Skeletal muscle cell (primary cell): ENCODE measurements at regions not wholly inside any gene's neighbourhood (a gene's known extent, or its start where the extent isn't known, plus 50 kb on each side); places are given as distances from the start of the nearest gene placed in this dataset.
A peak's percentile ranks its signal among the peaks of the same experiment; 100 is the strongest.
"Not testable (repeated sequence)": the region's sequence is repeated elsewhere in the genome, so short reads cannot be mapped to it uniquely, and the experiment has no call there.

Experiments
- DNase-seq: peaks from one replicate; pipeline ENCODE4 v3.0.0-alpha.2; 2010; ENCODE audit warnings: low read depth
- H3K4me3 ChIP-seq: 2 replicates; pipeline ENCODE4 v1.5.1; 2011; ENCODE audit warnings: low read depth, mild to moderate bottlenecking, control low read depth, low read length, moderate library complexity

- H3K4me3 ChIP-seq: no peak overlapping the region
- DNase-seq: no peak
These were observed 246.7 kb upstream of the ARSJ start for GRCh38 chr4:114226179-114226578.

GRCh38 chr4:114226968-114227760 lies 247.7 kb upstream of the ARSJ start:
- H3K4me3 ChIP-seq: no peak overlapping the region
- DNase-seq: no peak

DNA sequence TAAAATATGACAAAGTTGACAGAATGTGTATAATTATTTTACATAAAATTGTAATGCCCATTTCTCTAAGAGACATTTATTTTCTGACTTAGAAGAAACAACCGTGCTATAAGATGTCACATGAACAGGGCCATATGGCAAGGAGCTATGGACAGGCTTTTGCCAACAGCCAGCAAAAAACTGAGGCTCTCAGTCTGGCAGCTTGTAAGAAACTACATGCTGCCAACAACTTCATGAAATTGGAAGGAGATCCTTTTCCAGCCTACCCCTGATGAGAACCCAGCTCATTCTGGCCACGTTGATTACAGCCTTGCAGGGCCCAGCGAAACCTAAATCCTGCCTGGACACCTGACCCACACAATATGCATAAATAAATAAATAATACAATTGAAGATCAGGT lies 250.3 kb upstream of the ARSJ start:
- DNase-seq: no peak
- H3K4me3 ChIP-seq: no peak overlapping the region

- no peak for DNase-seq
- no peak overlapping the region for H3K4me3 ChIP-seq
These were observed 256.8 kb upstream of the ARSJ start for GRCh38 chr4:114236171-114236769.

GRCh38 chr4:114237997-114238396 lies 258.6 kb upstream of the ARSJ start:
- no peak overlapping the region for H3K4me3 ChIP-seq
- no peak for DNase-seq

- H3K4me3 ChIP-seq: no peak overlapping the region
- DNase-seq: no peak
These were observed 270.1 kb upstream of the ARSJ start for GRCh38 chr4:114249561-114249960.

GRCh38 chr4:114249976-114250375 lies 270.5 kb upstream of the ARSJ start:
- no peak for DNase-seq
- H3K4me3 ChIP-seq: no peak overlapping the region

- DNase-seq: no peak
- no peak overlapping the region for H3K4me3 ChIP-seq
These were observed 271.0 kb upstream of the ARSJ start for GRCh38 chr4:114250439-114250891.

DNA sequence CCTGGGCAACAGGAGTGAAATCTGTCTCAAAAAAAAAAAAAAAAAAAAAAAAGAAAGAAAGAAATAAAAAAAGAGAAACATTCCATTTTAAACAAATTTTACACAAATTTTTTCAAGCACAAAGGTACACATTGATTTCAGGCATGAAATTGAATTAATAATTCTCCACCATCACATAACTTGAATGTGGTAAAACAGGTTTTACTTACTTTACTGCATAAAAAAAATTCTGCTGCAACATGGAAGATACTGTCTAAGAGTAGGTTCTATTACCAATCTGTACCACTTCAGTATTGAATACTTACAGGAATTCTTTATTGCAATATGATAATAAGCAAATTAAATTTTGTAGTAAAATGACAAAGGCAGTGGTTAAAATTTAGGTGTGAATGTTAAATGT lies 271.6 kb upstream of the ARSJ start:
- DNase-seq: no peak
- H3K4me3 ChIP-seq: no peak overlapping the region

DNA sequence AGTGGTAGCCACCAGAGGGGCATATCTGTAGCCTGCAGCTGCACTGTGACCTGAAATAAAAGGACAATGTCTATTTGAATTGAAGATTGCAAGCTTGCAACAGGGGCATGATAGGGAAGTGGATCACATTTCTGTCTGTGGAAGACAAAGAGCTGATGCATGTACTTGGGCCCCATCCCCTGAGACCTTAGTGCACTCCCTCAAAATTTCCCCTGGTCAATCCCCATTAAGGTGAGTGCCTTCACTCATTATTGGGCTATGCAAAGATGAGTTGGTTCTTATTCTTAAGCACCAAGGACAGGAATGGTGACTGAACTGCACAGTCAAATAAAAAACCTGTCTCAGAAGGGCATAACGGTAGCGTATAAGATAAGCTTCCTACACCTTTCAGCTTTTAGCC lies 273.1 kb upstream of the ARSJ start:
- H3K4me3 ChIP-seq: no peak overlapping the region
- no peak for DNase-seq

- no peak for DNase-seq
- H3K4me3 ChIP-seq: no peak overlapping the region
These were observed 278.1 kb upstream of the ARSJ start for GRCh38 chr4:114257501-114257900.

DNA sequence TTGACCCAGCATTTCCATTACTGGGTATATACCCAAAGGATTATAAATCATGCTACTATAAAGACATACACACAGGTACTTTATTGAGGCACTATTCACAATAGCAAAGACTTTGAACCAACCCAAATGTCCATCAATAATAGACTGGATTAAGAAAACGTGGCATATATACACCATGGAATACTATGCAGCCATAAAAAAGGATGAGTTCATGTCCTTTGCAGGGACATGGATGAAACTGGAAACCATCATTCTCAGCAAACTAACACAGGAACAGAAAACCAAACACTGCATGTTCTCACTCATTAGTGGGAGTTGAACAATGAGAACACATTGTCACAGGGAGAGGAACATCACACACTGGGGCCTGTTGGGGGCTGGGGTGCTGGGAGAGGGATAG lies 283.0 kb upstream of the ARSJ start:
- DNase-seq, H3K4me3 ChIP-seq: not testable (repeated sequence)

GRCh38 chr4:114263233-114263632 lies 283.8 kb upstream of the ARSJ start:
- H3K4me3 ChIP-seq: no peak overlapping the region
- DNase-seq: peak; percentile 31

DNA sequence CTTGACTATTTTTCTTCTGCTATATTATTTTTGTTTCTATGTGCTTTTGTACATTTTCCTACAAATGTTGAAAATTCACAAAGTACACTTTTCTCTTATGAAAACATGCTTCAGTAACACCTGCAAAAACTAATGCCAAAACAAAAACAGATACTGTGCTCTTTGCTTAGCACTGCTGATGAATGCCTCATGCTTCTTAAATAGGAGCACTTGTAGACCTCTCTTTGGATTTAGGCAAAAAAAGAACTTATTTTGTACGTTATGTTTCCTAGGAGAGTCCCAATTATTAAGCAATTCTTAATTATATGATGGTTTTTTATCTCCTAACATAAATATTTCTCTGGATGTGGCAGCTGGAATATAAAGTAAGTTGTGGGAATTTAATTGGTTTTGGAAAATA lies 285.0 kb upstream of the ARSJ start:
- no peak for DNase-seq
- no peak overlapping the region for H3K4me3 ChIP-seq

DNA sequence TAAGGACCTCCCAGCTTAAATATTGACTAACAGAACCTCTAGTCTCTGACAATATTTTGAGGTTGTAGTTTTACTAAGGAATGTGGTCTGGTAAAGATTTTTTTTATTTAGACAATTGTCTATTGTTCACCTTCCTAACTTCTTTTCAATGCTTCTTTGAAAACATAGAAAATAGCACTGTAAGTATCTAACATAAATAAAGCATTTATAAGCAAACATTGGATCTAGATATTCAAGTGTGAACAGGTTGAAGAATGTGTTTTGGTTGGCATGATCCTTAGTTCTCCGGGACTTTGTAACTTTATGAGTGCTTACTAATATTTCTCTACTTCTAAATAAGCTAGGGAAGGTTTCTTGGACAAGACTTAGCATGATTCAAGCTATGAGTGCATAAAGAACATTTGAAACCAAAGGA lies 285.4 kb upstream of the ARSJ start:
- peak; percentile 43 for DNase-seq
- no peak overlapping the region for H3K4me3 ChIP-seq

- H3K4me3 ChIP-seq: no peak overlapping the region
- DNase-seq: no peak
These were observed 285.9 kb upstream of the ARSJ start for GRCh38 chr4:114265342-114265741.

DNA sequence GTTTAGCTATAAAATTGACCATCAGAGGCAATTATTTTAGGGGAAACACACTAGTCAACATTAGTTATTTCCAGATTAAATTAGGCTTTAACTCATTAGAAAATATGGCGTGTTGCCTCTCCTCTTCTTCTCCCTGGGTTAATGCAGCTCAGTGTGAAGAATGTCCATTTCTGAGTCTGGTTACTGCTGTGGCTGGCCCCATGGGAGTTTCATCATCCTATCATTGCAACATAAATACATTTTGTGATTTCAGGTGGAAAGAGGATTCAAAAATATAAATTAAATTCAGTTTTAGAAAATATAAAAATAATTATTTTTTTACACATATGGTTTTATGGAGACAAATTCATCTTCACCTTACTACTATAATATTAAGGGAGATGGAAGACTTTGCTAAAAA lies 288.5 kb upstream of the ARSJ start:
- peak; percentile 62 for DNase-seq
- H3K4me3 ChIP-seq: no peak overlapping the region

DNA sequence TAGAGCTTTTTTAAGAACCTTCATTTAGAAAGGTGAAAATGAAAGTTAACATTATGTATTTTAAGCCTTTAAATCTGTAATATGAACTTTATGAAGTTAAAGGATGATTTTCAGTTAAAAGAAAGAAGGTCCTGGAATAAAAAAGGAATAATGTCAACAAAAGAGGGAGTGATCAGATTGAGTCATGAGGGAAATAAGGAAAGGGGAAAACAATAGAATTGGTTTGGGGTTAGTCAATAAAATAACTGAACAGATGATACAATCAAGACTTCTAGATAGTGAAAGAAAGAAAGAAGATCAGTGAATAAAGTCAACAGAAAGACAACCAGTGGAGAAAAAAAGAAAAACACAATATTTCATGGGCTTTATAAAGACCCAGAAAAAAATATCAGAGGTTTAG lies 291.6 kb upstream of the ARSJ start:
- no peak for DNase-seq
- H3K4me3 ChIP-seq: no peak overlapping the region

DNA sequence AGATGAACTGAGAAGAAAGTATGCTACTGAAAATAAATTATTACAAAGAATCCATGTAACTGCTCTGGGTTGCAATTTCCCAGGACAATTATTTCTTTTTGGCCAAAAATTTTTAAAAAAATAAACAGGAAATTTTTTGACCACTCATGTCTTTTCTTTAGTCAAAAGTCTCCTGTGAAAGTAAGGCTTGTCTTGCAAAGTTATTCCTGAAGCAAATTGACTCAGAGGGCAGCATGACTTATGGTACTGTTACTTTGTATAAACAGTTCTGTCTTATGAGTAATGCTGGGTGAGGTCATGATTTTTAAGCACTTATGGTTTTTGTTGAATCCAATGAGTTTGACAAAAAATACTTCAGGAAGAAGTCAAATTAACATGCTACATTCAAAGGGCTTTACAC lies 292.8 kb upstream of the ARSJ start:
- DNase-seq: peak; percentile 95
- no peak overlapping the region for H3K4me3 ChIP-seq

- no peak overlapping the region for H3K4me3 ChIP-seq
- no peak for DNase-seq
These were observed 293.8 kb upstream of the ARSJ start for GRCh38 chr4:114273238-114273637.

DNA sequence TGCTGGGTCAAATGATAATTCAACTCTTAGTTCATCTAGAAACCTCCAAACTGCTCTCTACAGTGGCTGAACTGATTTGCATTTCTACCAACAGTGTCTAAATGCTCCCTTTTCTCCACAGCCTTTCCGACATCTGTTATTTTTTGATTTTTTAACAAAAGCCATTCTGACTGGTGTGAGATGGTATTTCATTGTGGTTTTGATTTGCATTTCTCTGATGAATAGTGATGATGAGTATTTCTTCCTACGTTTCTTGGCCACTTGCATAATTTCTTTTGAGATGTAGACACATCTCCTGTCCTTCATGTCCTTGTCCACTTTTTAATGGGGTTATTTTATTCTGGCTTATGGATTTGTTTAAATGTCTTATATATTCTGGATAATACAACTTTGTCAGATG lies 298.2 kb upstream of the ARSJ start:
- peak; percentile 33 for DNase-seq

More for the DNA sequence above, 298.2 kb upstream of the ARSJ start:
- H3K4me3 ChIP-seq: no peak overlapping the region
